NOMO-1 treated with DMSO at 0.1 percent for 48 hours (cell line): ENCODE measurements at regions not wholly inside any gene's neighbourhood (a gene's known extent, or its start where the extent isn't known, plus 50 kb on each side); places are given as distances from the start of the nearest gene placed in this dataset.

Source experiments
- DNase-seq: peaks from one replicate; lab custom pipeline; 2025; ENCODE audit not compliant: unreplicated experiment; lab: John Stamatoyannopoulos, UW

GRCh38 chr13:76378767-76379166, 507.4 kb downstream of the KCTD12 start:
- DNase-seq: peak; percentile 38

- DNase-seq: no peak
Observed at GRCh38 chr13:76363682-76364289, 522.4 kb downstream of the KCTD12 start.

GRCh38 chr13:76361868-76362267, 524.3 kb downstream of the KCTD12 start:
- DNase-seq: no peak

GRCh38 chr13:76351541-76352229, 534.5 kb downstream of the KCTD12 start:
- DNase-seq: no peak

GRCh38 chr13:76350399-76350798, 535.8 kb downstream of the KCTD12 start:
- no peak for DNase-seq

GRCh38 chr13:76349700-76350099, 536.5 kb downstream of the KCTD12 start:
- no peak for DNase-seq

GRCh38 chr13:76339649-76340048, 546.6 kb downstream of the KCTD12 start:
- DNase-seq: peak; percentile 49

- DNase-seq: no peak
Observed at GRCh38 chr13:76338003-76338402, 548.2 kb downstream of the KCTD12 start.

- no peak for DNase-seq
Observed at GRCh38 chr13:76336889-76337844, 549.0 kb downstream of the KCTD12 start.

- no peak for DNase-seq
Observed at GRCh38 chr13:76335463-76335862, 550.7 kb downstream of the KCTD12 start.

GRCh38 chr13:76331943-76332712, 554.1 kb downstream of the KCTD12 start:
- DNase-seq: no peak

- no peak for DNase-seq
Observed at GRCh38 chr13:76330761-76331160, 555.4 kb downstream of the KCTD12 start.

- DNase-seq: no peak
Observed at GRCh38 chr13:76329866-76330580, 556.2 kb downstream of the KCTD12 start.

GRCh38 chr13:76329004-76329403, 557.2 kb downstream of the KCTD12 start:
- DNase-seq: peak; percentile 3

- no peak for DNase-seq
Observed at GRCh38 chr13:76326343-76326742, 559.9 kb downstream of the KCTD12 start.

GRCh38 chr13:76319921-76320320, 566.3 kb downstream of the KCTD12 start:
- no peak for DNase-seq

- DNase-seq: no peak
Observed at GRCh38 chr13:76316998-76317527, 569.1 kb downstream of the KCTD12 start.

GRCh38 chr13:76314495-76314894, 571.7 kb downstream of the KCTD12 start:
- DNase-seq: no peak

- no peak for DNase-seq
Observed at GRCh38 chr13:76307142-76307541, 579.1 kb downstream of the KCTD12 start.

- no peak for DNase-seq
Observed at GRCh38 chr13:76300688-76301087, 585.5 kb downstream of the KCTD12 start.
